ENCODE measurements at regions not wholly inside any gene's neighbourhood (a gene's known extent, or its start where the extent isn't known, plus 50 kb on each side); places are given as distances from the start of the nearest gene placed in this dataset.

DNA sequence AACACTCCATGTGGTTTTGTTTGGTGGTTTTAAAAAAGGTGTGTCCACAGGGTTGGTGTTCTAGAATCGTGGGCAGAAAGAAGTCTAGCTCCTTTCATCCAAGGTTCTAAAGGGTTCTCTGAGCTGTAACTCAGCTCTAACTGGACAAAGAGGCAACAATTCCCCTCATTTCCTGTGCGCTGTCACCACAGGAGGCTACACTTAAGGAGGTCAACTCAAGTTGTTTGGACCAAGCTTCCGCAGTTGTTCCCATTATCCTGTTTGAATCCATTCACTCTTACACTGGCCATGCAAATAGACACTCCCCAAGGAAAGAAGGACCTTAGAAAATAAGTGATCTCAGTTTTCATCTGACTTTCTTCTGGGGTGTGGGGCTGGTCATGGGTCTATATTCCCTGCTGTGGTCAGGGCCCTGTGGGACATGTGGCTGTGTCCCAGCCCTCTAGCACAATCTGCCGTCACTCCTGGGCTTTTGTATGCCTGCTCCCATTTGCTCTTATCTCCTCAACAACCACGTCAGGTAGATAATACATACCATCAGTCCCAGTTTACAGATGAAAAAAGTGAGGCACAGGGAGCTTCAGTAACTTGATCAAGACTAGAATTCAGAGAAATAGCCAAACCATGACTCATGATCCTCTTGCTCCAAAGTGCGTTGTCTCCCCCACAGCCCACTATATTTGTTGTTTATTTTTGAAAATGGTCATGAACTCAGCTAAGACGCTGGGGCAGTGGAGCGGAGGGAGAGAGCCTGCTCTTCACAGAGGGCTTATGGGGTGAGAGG lies 103.6 kb downstream of the RHOU start:
- Histone ChIP-seq H3K27me3 (no peaks in the 10 kb centered on the region), H3K4me1 (peaks cover 10 to 28% (median 19%) of the 10 kb centered on the region in 4 donors), H3K27ac (peak overlapping the region; percentile 77 to 90 (median 78)), H3K36me3 (no peaks in the 10 kb centered on the region), H3K9me3 (no peaks in the 10 kb centered on the region), H3K4me3 (no peak overlapping the region)
- TF ChIP-seq POLR2A (IDR thresholded peaks at IDR 0.05), result peak in 1 of 4 donors; percentile 4
- TF ChIP-seq POLR2AphosphoS5 (IDR thresholded peaks at IDR 0.05), result no peak
- ATAC-seq (ENCODE audit: low FRiP score in 2 of 2) (no peak), DNase-seq (no peak)
- 80 to 81% methylated on average over 8 of the region's 8 CpGs for WGBS, 2 donors

DNA sequence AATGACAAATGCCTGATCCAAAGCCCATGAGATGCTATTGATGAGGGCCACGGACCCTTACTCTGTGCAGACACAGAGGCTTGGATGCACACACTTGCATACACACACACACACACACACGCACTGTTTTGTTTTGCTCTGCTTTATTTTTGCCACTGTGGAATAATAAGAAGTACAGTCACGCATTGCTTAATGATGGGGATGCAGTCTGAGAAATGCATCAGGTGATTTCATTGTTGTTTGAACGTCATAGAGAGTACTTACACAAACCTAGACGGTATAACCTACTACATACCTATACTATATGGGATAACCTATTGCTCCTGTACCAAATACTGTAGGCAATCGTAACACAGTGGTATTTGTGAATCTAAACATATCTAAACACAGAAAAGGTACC lies 104.4 kb downstream of the RHOU start:
- H3K4me1 ChIP-seq, result peaks cover 10 to 28% (median 18%) of the 10 kb centered on the region in 4 donors
- no peaks in the 10 kb centered on the region for H3K27me3 ChIP-seq
- H3K9me3 ChIP-seq, result no peaks in the 10 kb centered on the region
- 92 to 93% methylated on average over 6 of the region's 6 CpGs for WGBS, 2 donors
- H3K27ac ChIP-seq, result peak overlapping the region in 2 of 4 donors; percentile 78 to 79
- DNase-seq, result no peak
- H3K4me3 ChIP-seq, result no peak overlapping the region
- ATAC-seq (ENCODE audit: low FRiP score in 2 of 2), result no peak
- H3K36me3 ChIP-seq, result no peaks in the 10 kb centered on the region
- TF ChIP-seq POLR2AphosphoS5 (IDR thresholded peaks at IDR 0.05) (no peak), EP300 (IDR thresholded peaks at IDR 0.05) (no peak), POLR2A (IDR thresholded peaks at IDR 0.05) (no peak)
- TF ChIP-seq, protein P1, sequence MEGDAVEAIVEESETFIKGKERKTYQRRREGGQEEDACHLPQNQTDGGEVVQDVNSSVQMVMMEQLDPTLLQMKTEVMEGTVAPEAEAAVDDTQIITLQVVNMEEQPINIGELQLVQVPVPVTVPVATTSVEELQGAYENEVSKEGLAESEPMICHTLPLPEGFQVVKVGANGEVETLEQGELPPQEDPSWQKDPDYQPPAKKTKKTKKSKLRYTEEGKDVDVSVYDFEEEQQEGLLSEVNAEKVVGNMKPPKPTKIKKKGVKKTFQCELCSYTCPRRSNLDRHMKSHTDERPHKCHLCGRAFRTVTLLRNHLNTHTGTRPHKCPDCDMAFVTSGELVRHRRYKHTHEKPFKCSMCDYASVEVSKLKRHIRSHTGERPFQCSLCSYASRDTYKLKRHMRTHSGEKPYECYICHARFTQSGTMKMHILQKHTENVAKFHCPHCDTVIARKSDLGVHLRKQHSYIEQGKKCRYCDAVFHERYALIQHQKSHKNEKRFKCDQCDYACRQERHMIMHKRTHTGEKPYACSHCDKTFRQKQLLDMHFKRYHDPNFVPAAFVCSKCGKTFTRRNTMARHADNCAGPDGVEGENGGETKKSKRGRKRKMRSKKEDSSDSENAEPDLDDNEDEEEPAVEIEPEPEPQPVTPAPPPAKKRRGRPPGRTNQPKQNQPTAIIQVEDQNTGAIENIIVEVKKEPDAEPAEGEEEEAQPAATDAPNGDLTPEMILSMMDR (IDR thresholded peaks at IDR 0.05), result no peak

DNA sequence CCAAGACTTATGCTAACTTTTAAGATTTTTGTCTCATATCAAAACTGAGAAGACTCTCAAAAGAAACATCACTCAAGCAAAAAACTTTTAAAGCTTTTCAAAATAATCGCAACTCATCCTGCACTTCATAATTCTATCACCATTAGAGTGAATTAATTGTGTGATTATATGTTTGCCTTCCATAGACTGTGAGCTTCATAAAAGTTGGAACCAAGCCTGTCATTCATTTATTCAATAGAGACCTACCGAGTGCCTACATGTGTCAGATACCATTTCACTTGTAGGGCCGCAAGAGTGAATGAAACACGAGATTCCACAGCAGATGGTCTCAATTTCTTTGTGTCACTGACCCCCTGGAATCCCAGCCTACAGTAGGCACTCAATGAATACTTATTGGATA lies 106.4 kb downstream of the RHOU start:
- Histone ChIP-seq H3K27me3 (no peaks in the 10 kb centered on the region), H3K36me3 (no peaks in the 10 kb centered on the region), H3K4me3 (no peak overlapping the region), H3K4me1 (peaks cover 10 to 28% (median 17%) of the 10 kb centered on the region in 4 donors), H3K27ac (no peak overlapping the region), H3K9me3 (no peaks in the 10 kb centered on the region)
- WGBS, 2 donors, result 84 to 86% methylated on average over 4 of the region's 4 CpGs
- no peak for TF ChIP-seq POLR2A (IDR thresholded peaks at IDR 0.05)
- TF ChIP-seq POLR2AphosphoS5 (IDR thresholded peaks at IDR 0.05), result no peak
- TF ChIP-seq EP300 (IDR thresholded peaks at IDR 0.05), result no peak
- TF ChIP-seq, protein P1 (IDR thresholded peaks at IDR 0.05), result no peak
- DNase-seq (no peak), ATAC-seq (ENCODE audit: low FRiP score in 2 of 2) (no peak)

DNA sequence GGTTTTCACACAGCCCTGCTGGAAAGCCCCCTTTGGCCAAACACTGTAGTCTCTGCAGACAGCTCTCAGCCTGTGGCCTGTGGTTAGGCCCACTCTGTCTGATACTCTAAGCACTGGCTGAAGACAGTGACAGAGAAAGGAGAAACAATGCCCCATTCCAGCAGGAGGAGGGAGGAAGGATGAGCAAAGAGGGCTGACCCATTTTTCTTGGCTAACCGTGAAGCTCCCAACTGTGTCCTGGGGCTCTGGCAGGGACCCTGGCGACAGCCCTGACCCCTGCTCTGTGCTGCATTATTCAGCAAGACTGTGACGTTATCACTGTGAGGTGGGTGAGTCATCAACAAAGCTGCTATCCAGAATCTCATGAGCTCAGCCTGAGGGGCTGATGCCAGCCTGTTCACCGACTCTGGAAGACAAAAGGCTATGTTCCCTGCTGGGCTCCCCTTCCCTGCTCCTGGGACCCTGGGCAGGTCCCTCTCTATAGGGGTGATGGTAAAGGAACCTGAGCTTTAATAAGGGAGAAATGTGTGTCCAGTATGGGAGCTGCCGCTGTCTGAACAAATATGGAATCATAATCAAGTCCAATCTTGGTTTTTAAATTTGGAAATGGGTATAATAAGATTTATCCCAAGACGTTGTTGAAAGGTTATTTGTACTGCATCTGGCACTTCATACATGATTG lies 107.0 kb downstream of the RHOU start:
- Histone ChIP-seq H3K36me3 (no peaks in the 10 kb centered on the region), H3K27me3 (no peaks in the 10 kb centered on the region), H3K4me1 (peaks cover 10 to 23% (median 17%) of the 10 kb centered on the region in 4 donors), H3K9me3 (no peaks in the 10 kb centered on the region), H3K27ac (no peak overlapping the region), H3K4me3 (no peak overlapping the region)
- no peak for TF ChIP-seq POLR2A (IDR thresholded peaks at IDR 0.05)
- TF ChIP-seq, protein P1 (IDR thresholded peaks at IDR 0.05), result no peak
- TF ChIP-seq POLR2AphosphoS5 (IDR thresholded peaks at IDR 0.05), result no peak
- no peak for TF ChIP-seq EP300 (IDR thresholded peaks at IDR 0.05)
- peak in 1 of 2 donors; percentile 43 for DNase-seq
- peak in 1 of 2 donors; percentile 54 for ATAC-seq (ENCODE audit: low FRiP score in 2 of 2)
- 85 to 90% methylated on average over 3 to 5 of the region's 6 CpGs for WGBS, 2 donors

DNA sequence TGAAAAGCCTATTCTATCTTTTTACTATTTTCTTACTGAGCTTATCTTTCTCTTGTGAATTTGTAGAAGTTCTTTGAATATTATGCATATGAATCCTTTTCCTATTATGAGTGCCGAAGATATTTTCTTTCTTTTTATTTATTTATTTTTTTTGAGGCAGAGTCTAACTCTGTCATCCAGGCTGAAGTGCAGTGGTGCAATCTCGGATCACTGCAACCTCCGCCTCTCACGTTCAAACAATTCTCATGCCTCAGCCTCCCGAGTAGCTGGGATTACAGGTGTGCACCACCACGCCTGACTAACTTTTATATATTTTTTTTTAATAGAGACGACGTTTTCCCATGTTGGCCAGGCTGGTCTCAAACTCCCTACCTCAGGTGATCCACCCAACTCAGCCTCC lies 109.8 kb downstream of the RHOU start:
- no peaks in the 10 kb centered on the region for H3K27me3 ChIP-seq
- no peaks in the 10 kb centered on the region for H3K9me3 ChIP-seq
- H3K4me1 ChIP-seq, result peaks cover 0 to 7% (median 3%) of the 10 kb centered on the region in 4 donors
- H3K36me3 ChIP-seq, result no peaks in the 10 kb centered on the region
- no peak for DNase-seq
- no peak for ATAC-seq (ENCODE audit: low FRiP score in 2 of 2)
- TF ChIP-seq POLR2A (IDR thresholded peaks at IDR 0.05) (no peak), POLR2AphosphoS5 (IDR thresholded peaks at IDR 0.05) (no peak), EP300 (IDR thresholded peaks at IDR 0.05) (no peak)
- TF ChIP-seq, protein P1 (IDR thresholded peaks at IDR 0.05), result no peak
- 91 to 98% methylated on average over 8 of the region's 8 CpGs for WGBS, 2 donors
- no peak overlapping the region for H3K27ac ChIP-seq
- H3K4me3 ChIP-seq, result no peak overlapping the region

Measured in upper lobe of left lung (tissue), 6 donors.